HEK293 (cell line): ENCODE measurements at regions not wholly inside any gene's neighbourhood (a gene's known extent, or its start where the extent isn't known, plus 50 kb on each side); places are given as distances from the start of the nearest gene placed in this dataset.

Source experiments
- CTCF ChIA-PET: fragments of 350-600 bp; formaldehyde crosslinking; extraction: SDS; loops from one replicate; lab custom pipeline; 2021; ENCODE audit warnings: antibody characterized with exemption; lab: Yijun Ruan, JAX
- POLR2A ChIA-PET: fragments of 300-600 bp; formaldehyde crosslinking; extraction: SDS; loops from one replicate; lab custom pipeline; 2020; ENCODE audit warnings: antibody characterized with exemption, inconsistent platforms; lab: Yijun Ruan, JAX
- H3K27ac ChIP-seq: fragments of 200-500 bp; sonication (Bioruptor generic); 2 replicates; pipeline ENCODE4 v1.5.1; 2014; ENCODE audit warnings: low read depth, low read length, control low read depth, inconsistent platforms; ENCODE audit errors: extremely low read depth
- H3K36me3 ChIP-seq, 2 experiments: fragments of 200-500 bp in 1 of 2; sonication (Bioruptor generic) in 1 of 2; 1 replicate in 1 of 2; 2 replicates in 1 of 2; pipeline ENCODE4 v1.5.1; 2014 to 2017; ENCODE audit warnings: inconsistent platforms in 2 of 2, low read length in 2 of 2; ENCODE audit not compliant: control insufficient read depth in 2 of 2, insufficient read depth in 1 of 2
- H3K4me1 ChIP-seq: fragments of 200-500 bp; sonication (Bioruptor generic); 2 replicates; pipeline ENCODE4 v1.5.1; 2014; ENCODE audit warnings: mild to moderate bottlenecking, low read length, inconsistent platforms; ENCODE audit not compliant: control insufficient read depth, insufficient read depth
- H3K4me3 ChIP-seq: 2 replicates; pipeline ENCODE4 v1.5.1; 2011; ENCODE audit warnings: low read depth, mild to moderate bottlenecking, control low read depth, low read length, moderate library complexity
- H3K9me3 ChIP-seq: fragments of 200-500 bp; sonication (Bioruptor generic); 2 replicates; pipeline ENCODE4 v1.5.1; 2014; ENCODE audit warnings: low read depth, low read length, inconsistent platforms; ENCODE audit not compliant: control insufficient read depth, insufficient read depth
- BCL11A ChIP-seq: fragments of 450-650 bp; formaldehyde crosslinking; IDR thresholded peaks from 2 replicates; pipeline ENCODE4 v1.5.1; 2016; ENCODE audit warnings: low read depth, missing biosample characterization, missing genetic modification characterization
- BCL6B ChIP-seq: fragments of 450-650 bp; formaldehyde crosslinking; IDR thresholded peaks from 2 replicates; pipeline ENCODE4 v1.5.1; 2017; ENCODE audit warnings: missing biosample characterization, missing genetic modification characterization
- MYNN ChIP-seq: fragments of 450-650 bp; formaldehyde crosslinking; IDR thresholded peaks from 2 replicates; pipeline ENCODE4 v1.5.1; 2016; ENCODE audit warnings: missing biosample characterization, missing genetic modification characterization, borderline replicate concordance
- ZNF132 ChIP-seq: fragments of 450-650 bp; formaldehyde crosslinking; IDR thresholded peaks from 2 replicates; pipeline ENCODE4 v1.5.1; 2017; ENCODE audit warnings: missing biosample characterization, missing genetic modification characterization, borderline replicate concordance
- ZNF174 ChIP-seq: fragments of 450-650 bp; formaldehyde crosslinking; IDR thresholded peaks from 2 replicates; pipeline ENCODE4 v1.5.0; 2017; ENCODE audit warnings: missing biosample characterization, mild to moderate bottlenecking, missing genetic modification characterization
- ZNF221 ChIP-seq: fragments of 450-650 bp; formaldehyde crosslinking; IDR thresholded peaks from 2 replicates; pipeline ENCODE4 v1.5.1; 2017; ENCODE audit warnings: missing biosample characterization, missing genetic modification characterization, borderline replicate concordance
- ZNF280D ChIP-seq: fragments of 450-650 bp; formaldehyde crosslinking; IDR thresholded peaks from 2 replicates; pipeline ENCODE4 v1.5.1; 2016; ENCODE audit warnings: missing biosample characterization, missing genetic modification characterization
- ZNF302 ChIP-seq: fragments of 450-650 bp; formaldehyde crosslinking; IDR thresholded peaks from 2 replicates; pipeline ENCODE4 v1.5.1; 2016; ENCODE audit warnings: missing biosample characterization, missing genetic modification characterization, low read depth
- ZNF366 ChIP-seq: fragments of 450-650 bp; formaldehyde crosslinking; conservative IDR thresholded peaks from 2 replicates; pipeline ENCODE4 v1.5.1; 2016; ENCODE audit warnings: missing biosample characterization, missing genetic modification characterization
- ZNF404 ChIP-seq: fragments of 450-650 bp; formaldehyde crosslinking; IDR thresholded peaks from 2 replicates; pipeline ENCODE4 v1.5.1; 2017; ENCODE audit warnings: missing biosample characterization, missing genetic modification characterization
- ZNF530 ChIP-seq: fragments of 450-650 bp; formaldehyde crosslinking; IDR thresholded peaks from 2 replicates; pipeline ENCODE4 v1.5.1; 2016; ENCODE audit warnings: low read depth, missing biosample characterization, missing genetic modification characterization
- ZNF580 ChIP-seq: fragments of 450-650 bp; formaldehyde crosslinking; IDR thresholded peaks from 2 replicates; pipeline ENCODE4 v1.5.1; 2016; ENCODE audit warnings: missing biosample characterization, missing genetic modification characterization
- ZNF623 ChIP-seq: fragments of 450-650 bp; formaldehyde crosslinking; IDR thresholded peaks from 2 replicates; pipeline ENCODE4 v1.5.1; 2016; ENCODE audit warnings: missing biosample characterization, missing genetic modification characterization
- ZNF629 ChIP-seq: fragments of 450-650 bp; formaldehyde crosslinking; IDR thresholded peaks from 2 replicates; pipeline ENCODE4 v1.5.1; 2017; ENCODE audit warnings: missing biosample characterization, missing genetic modification characterization
- ZNF692 ChIP-seq: fragments of 450-650 bp; formaldehyde crosslinking; IDR thresholded peaks from 2 replicates; pipeline ENCODE4 v1.5.1; 2016; ENCODE audit warnings: missing biosample characterization, missing genetic modification characterization
- ZNF704 ChIP-seq: fragments of 450-650 bp; formaldehyde crosslinking; IDR thresholded peaks from 2 replicates; pipeline ENCODE4 v1.5.1; 2016; ENCODE audit warnings: missing biosample characterization, missing genetic modification characterization
- ZNF747 ChIP-seq: fragments of 450-650 bp; formaldehyde crosslinking; IDR thresholded peaks from 2 replicates; pipeline ENCODE4 v1.5.1; 2016; ENCODE audit warnings: missing biosample characterization, missing genetic modification characterization
- ZNF792 ChIP-seq: fragments of 450-650 bp; formaldehyde crosslinking; IDR thresholded peaks from 2 replicates; pipeline ENCODE4 v1.5.1; 2016; ENCODE audit warnings: missing biosample characterization, missing genetic modification characterization
- ZNF830 ChIP-seq: fragments of 450-650 bp; IDR thresholded peaks from 2 replicates; pipeline ENCODE4 v1.5.0; 2018; ENCODE audit warnings: missing biosample characterization, missing genetic modification characterization, low read depth, mild to moderate bottlenecking, moderate library complexity

DNA sequence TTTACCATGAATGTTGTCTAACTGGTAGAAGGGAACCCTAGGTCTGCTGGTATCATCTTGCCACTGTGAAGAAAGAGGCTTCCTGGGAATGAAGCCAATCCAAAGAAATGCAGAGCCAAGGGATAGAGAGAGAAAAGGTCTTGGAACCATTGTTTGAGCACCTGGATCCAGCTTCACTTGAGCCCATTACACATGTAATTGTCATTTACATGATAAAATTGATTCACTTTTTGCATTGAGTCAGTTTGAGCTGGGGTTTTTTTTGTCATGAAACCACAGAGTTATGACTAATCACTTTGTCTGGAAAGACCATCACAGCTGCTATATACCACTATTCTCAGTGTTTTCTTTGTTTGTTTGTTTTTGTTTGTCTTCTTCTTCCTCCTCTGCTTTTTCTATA is 112.3 kb downstream of the CBLN4 start:
- ChIA-PET CTCF (no interaction called here), POLR2A (no interaction called here)
- TF ChIP-seq ZNF629 (no peak), ZNF221 (tag by site-specific recombination) (no peak), ZNF704 (no peak), ZNF830 (tag by site-specific recombination) (no peak), ZNF302 (no peak), ZNF174 (tag by site-specific recombination) (no peak), ZNF580 (tag by site-specific recombination) (no peak), ZNF132 (tag by site-specific recombination) (no peak), ZNF280D (tag by site-specific recombination) (no peak), ZNF404 (tag by site-specific recombination) (no peak), BCL11A (tag by site-specific recombination) (no peak), ZNF747 (tag by site-specific recombination) (no peak), ZNF792 (tag by site-specific recombination) (no peak), BCL6B (tag by site-specific recombination) (no peak)
- no peaks in the 10 kb centered on the region for H3K4me1 ChIP-seq
- no peak overlapping the region for H3K4me3 ChIP-seq
- no peaks in the 10 kb centered on the region for H3K9me3 ChIP-seq
- no peak overlapping the region for H3K27ac ChIP-seq
- H3K36me3 ChIP-seq, result no peaks in the 10 kb centered on the region

- Histone ChIP-seq H3K9me3 (no peaks in the 10 kb centered on the region), H3K36me3 (no peaks in the 10 kb centered on the region), H3K4me3 (no peak overlapping the region), H3K4me1 (no peaks in the 10 kb centered on the region), H3K27ac (no peak overlapping the region)
- no peak for TF ChIP-seq ZNF623
- no peak for TF ChIP-seq ZNF530 (tag by site-specific recombination)
- TF ChIP-seq ZNF366 (tag by site-specific recombination), result no peak
- no peak for TF ChIP-seq BCL11A (tag by site-specific recombination)
- no peak for TF ChIP-seq MYNN (tag by site-specific recombination)
- TF ChIP-seq ZNF692 (tag by site-specific recombination), result no peak
- CTCF ChIA-PET, result no interaction called here
- POLR2A ChIA-PET, result no interaction called here
These were observed 116.6 kb downstream of the CBLN4 start for GRCh38 chr20:55888685-55889084.
